C4-2B (cell line): ENCODE measurements at regions not wholly inside any gene's neighbourhood (a gene's known extent, or its start where the extent isn't known, plus 50 kb on each side); places are given as distances from the start of the nearest gene placed in this dataset.

Experiments
- H3K27ac ChIP-seq: fragments of 450-650 bp; 2 replicates; pipeline ENCODE4 v1.5.1; 2017
- CTCF ChIP-seq: fragments of 450-650 bp; conservative IDR thresholded peaks from 2 replicates; pipeline ENCODE4 v1.5.1; 2017; ENCODE audit warnings: mild to moderate bottlenecking
- ZFX ChIP-seq: fragments of 450-650 bp; IDR thresholded peaks from 2 replicates; pipeline ENCODE4 v1.6.1; 2017

GRCh38 chr2:88236666-88237065 lies 66.5 kb downstream of the THNSL2 start:
- no peak overlapping the region for H3K27ac ChIP-seq
- TF ChIP-seq ZFX (no peak), CTCF (no peak)
